ENCODE measurements at regions not wholly inside any gene's neighbourhood (a gene's known extent, or its start where the extent isn't known, plus 50 kb on each side); places are given as distances from the start of the nearest gene placed in this dataset.

- H3K27me3 Mint-ChIP-seq: no peaks in the 10 kb centered on the region
- ChIA-PET CTCF (interaction anchor here (1.1 kb wide), 1 partner anchor 287 kb away, joined by 4 read pairs; no protein-coding TSS in a partner anchor), POLR2A (no interaction called here)
- intact Hi-C loops (cut with DNase I, micrococcal nuclease): no loop called here
- DNase-seq (no peak), ATAC-seq (no peak)
- H3K4me3 Mint-ChIP-seq: no peak overlapping the region
- no peaks in the 10 kb centered on the region for H3K36me3 Mint-ChIP-seq (ENCODE audit: low read depth)
- peak overlapping the region; percentile 44 for H3K27ac Mint-ChIP-seq
- peaks cover 33% of the 10 kb centered on the region for H3K4me1 Mint-ChIP-seq
- peaks cover 9% of the 10 kb centered on the region for H3K9me3 Mint-ChIP-seq (ENCODE audit: low read depth)
These were observed 299.8 kb downstream of the KLF6 start for GRCh38 chr10:3485057-3485686.

- Mint-ChIP-seq H3K4me3 (no peak overlapping the region), H3K27ac (no peak overlapping the region), H3K9me3 (ENCODE audit: low read depth) (peaks cover 8% of the 10 kb centered on the region), H3K27me3 (no peaks in the 10 kb centered on the region), H3K36me3 (ENCODE audit: low read depth) (no peaks in the 10 kb centered on the region), H3K4me1 (peaks cover 34% of the 10 kb centered on the region)
- CTCF ChIA-PET: interaction anchor here (0.5 to 1.1 kb wide), 2 partner anchors 20 to 287 kb away, joined by 3 to 4 read pairs; no protein-coding TSS in a partner anchor
- intact Hi-C loops (cut with DNase I, micrococcal nuclease): no loop called here
- ATAC-seq: no peak
- POLR2A ChIA-PET: interaction anchor here (0.6 kb wide), 1 partner anchor 301 kb away, joined by 3 read pairs; the partner anchor contains the start of gene KLF6
- no peak for DNase-seq
These were observed 300.5 kb downstream of the KLF6 start for GRCh38 chr10:3484306-3485056.

GRCh38 chr10:3482200-3482993 is 302.6 kb downstream of the KLF6 start:
- no peaks in the 10 kb centered on the region for H3K9me3 Mint-ChIP-seq (ENCODE audit: low read depth)
- peaks cover 42% of the 10 kb centered on the region for H3K4me1 Mint-ChIP-seq
- no peaks in the 10 kb centered on the region for H3K27me3 Mint-ChIP-seq
- ChIA-PET POLR2A (no interaction called here), CTCF (no interaction called here)
- DNase-seq (peak; percentile 18), ATAC-seq (peak; percentile 28)
- intact Hi-C loops (cut with DNase I, micrococcal nuclease): no loop called here
- H3K4me3 Mint-ChIP-seq: no peak overlapping the region
- no peak overlapping the region for H3K27ac Mint-ChIP-seq
- no peaks in the 10 kb centered on the region for H3K36me3 Mint-ChIP-seq (ENCODE audit: low read depth)

GRCh38 chr10:3481496-3481895 is 303.5 kb downstream of the KLF6 start:
- H3K36me3 Mint-ChIP-seq (ENCODE audit: low read depth): no peaks in the 10 kb centered on the region
- ChIA-PET CTCF (no interaction called here), POLR2A (no interaction called here)
- no peak overlapping the region for H3K4me3 Mint-ChIP-seq
- DNase-seq (no peak), ATAC-seq (no peak)
- no peaks in the 10 kb centered on the region for H3K9me3 Mint-ChIP-seq (ENCODE audit: low read depth)
- intact Hi-C loops (cut with DNase I, micrococcal nuclease): no loop called here
- no peaks in the 10 kb centered on the region for H3K27me3 Mint-ChIP-seq
- H3K4me1 Mint-ChIP-seq: peaks cover 45% of the 10 kb centered on the region
- no peak overlapping the region for H3K27ac Mint-ChIP-seq

GRCh38 chr10:3480990-3481315 is 304.1 kb downstream of the KLF6 start:
- ChIA-PET CTCF (interaction anchor here (0.6 kb wide), 1 partner anchor 126 kb away, joined by 3 read pairs; no protein-coding TSS in a partner anchor), POLR2A (no interaction called here)
- Mint-ChIP-seq H3K4me3 (no peak overlapping the region), H3K4me1 (peaks cover 45% of the 10 kb centered on the region), H3K27ac (no peak overlapping the region), H3K27me3 (no peaks in the 10 kb centered on the region), H3K9me3 (ENCODE audit: low read depth) (no peaks in the 10 kb centered on the region), H3K36me3 (ENCODE audit: low read depth) (no peaks in the 10 kb centered on the region)
- ATAC-seq (no peak), DNase-seq (no peak)
- intact Hi-C loops (cut with DNase I, micrococcal nuclease): no loop called here

GRCh38 chr10:3480281-3480989 is 304.6 kb downstream of the KLF6 start:
- Mint-ChIP-seq H3K4me3 (no peak overlapping the region), H3K27me3 (no peaks in the 10 kb centered on the region), H3K4me1 (peaks cover 42% of the 10 kb centered on the region), H3K9me3 (ENCODE audit: low read depth) (no peaks in the 10 kb centered on the region), H3K27ac (no peak overlapping the region), H3K36me3 (ENCODE audit: low read depth) (no peaks in the 10 kb centered on the region)
- ChIA-PET CTCF (interaction anchor here (0.6 kb wide), 1 partner anchor 126 kb away, joined by 3 read pairs; no protein-coding TSS in a partner anchor), POLR2A (no interaction called here)
- peak; percentile 60 for ATAC-seq
- intact Hi-C loops (cut with DNase I, micrococcal nuclease): no loop called here
- peak; percentile 47 for DNase-seq

GRCh38 chr10:3478632-3479240 is 306.2 kb upstream of the PITRM1 start:
- Mint-ChIP-seq H3K4me1 (peaks cover 28% of the 10 kb centered on the region), H3K27ac (no peak overlapping the region), H3K4me3 (no peak overlapping the region), H3K36me3 (ENCODE audit: low read depth) (no peaks in the 10 kb centered on the region), H3K9me3 (ENCODE audit: low read depth) (no peaks in the 10 kb centered on the region), H3K27me3 (no peaks in the 10 kb centered on the region)
- ChIA-PET CTCF (no interaction called here), POLR2A (no interaction called here)
- DNase-seq (no peak), ATAC-seq (no peak)
- intact Hi-C loops (cut with DNase I, micrococcal nuclease): no loop called here

GRCh38 chr10:3478153-3478552 is 305.6 kb upstream of the PITRM1 start:
- H3K27me3 Mint-ChIP-seq: no peaks in the 10 kb centered on the region
- intact Hi-C loops (cut with DNase I, micrococcal nuclease): no loop called here
- ChIA-PET POLR2A (no interaction called here), CTCF (interaction anchor here (0.6 kb wide), 1 partner anchor 9 kb away, joined by 3 read pairs; no protein-coding TSS in a partner anchor)
- DNase-seq (no peak), ATAC-seq (peak; percentile 5)
- peaks cover 31% of the 10 kb centered on the region for H3K4me1 Mint-ChIP-seq
- no peaks in the 10 kb centered on the region for H3K9me3 Mint-ChIP-seq (ENCODE audit: low read depth)
- no peak overlapping the region for H3K4me3 Mint-ChIP-seq
- no peak overlapping the region for H3K27ac Mint-ChIP-seq
- H3K36me3 Mint-ChIP-seq (ENCODE audit: low read depth): no peaks in the 10 kb centered on the region

GRCh38 chr10:3477683-3478082 is 305.1 kb upstream of the PITRM1 start:
- H3K4me1 Mint-ChIP-seq: peaks cover 34% of the 10 kb centered on the region
- no peak overlapping the region for H3K4me3 Mint-ChIP-seq
- no peaks in the 10 kb centered on the region for H3K36me3 Mint-ChIP-seq (ENCODE audit: low read depth)
- POLR2A ChIA-PET: no interaction called here
- ATAC-seq (peak; percentile 84), DNase-seq (no peak)
- no peak overlapping the region for H3K27ac Mint-ChIP-seq
- CTCF ChIA-PET: interaction anchor here (0.6 kb wide), 2 partner anchors 9 to 161 kb away, joined by 3 to 4 read pairs; no protein-coding TSS in a partner anchor
- H3K9me3 Mint-ChIP-seq (ENCODE audit: low read depth): no peaks in the 10 kb centered on the region
- intact Hi-C loops (cut with DNase I, micrococcal nuclease): no loop called here
- no peaks in the 10 kb centered on the region for H3K27me3 Mint-ChIP-seq

- Mint-ChIP-seq H3K27ac (peak overlapping the region; percentile 0), H3K4me1 (peaks cover 35% of the 10 kb centered on the region), H3K27me3 (no peaks in the 10 kb centered on the region), H3K9me3 (ENCODE audit: low read depth) (no peaks in the 10 kb centered on the region), H3K36me3 (ENCODE audit: low read depth) (no peaks in the 10 kb centered on the region), H3K4me3 (no peak overlapping the region)
- DNase-seq (no peak), ATAC-seq (no peak)
- CTCF ChIA-PET: interaction anchor here (0.5 to 0.7 kb wide), 3 partner anchors 162 to 676 kb away, joined by 3 to 4 read pairs (median 3); no protein-coding TSS in a partner anchor
- intact Hi-C loops (cut with DNase I, micrococcal nuclease): no loop called here
- POLR2A ChIA-PET: no interaction called here
These were observed 304.3 kb upstream of the PITRM1 start for GRCh38 chr10:3476640-3477448.

Data from activated CD4-positive, alpha-beta T cell treated with anti-CD3 and anti-CD28 coated beads for 36 hours (primary cell).